Body of pancreas (tissue), 4 donors: ENCODE measurements at regions not wholly inside any gene's neighbourhood (a gene's known extent, or its start where the extent isn't known, plus 50 kb on each side); places are given as distances from the start of the nearest gene placed in this dataset.

ENCODE experiments used
- ATAC-seq: fragments of 150-250 bp; one replicate; pipeline ENCODE4 v1.9.1; 2016
- DNase-seq, 4 donors: peaks; one replicate each; pipeline ENCODE4 v3.0.0-alpha.2; 2019
- H3K27ac ChIP-seq, 4 donors: fragments of 200-600 bp; sonication (generic); 1 replicate in 3 of 4; 2 replicates in 1 of 4; pipeline versions ENCODE4 v1.5.1 to v1.6.1; 2016 to 2019; ENCODE audit warnings: mild to moderate bottlenecking in 1 of 4, mixed read lengths in 1 of 4, moderate library complexity in 1 of 4
- H3K27me3 ChIP-seq, 2 donors: fragments of 200-600 bp; sonication (generic); one replicate each; pipeline ENCODE4 v1.6.0; 2016; ENCODE audit warnings: mild to moderate bottlenecking in 1 of 2
- H3K36me3 ChIP-seq, 2 donors: fragments of 200-600 bp; sonication (generic); replicated peaks in 1 of 2; 2 replicates each; pipeline ENCODE4 v1.5.1; 2016; ENCODE audit warnings: low read depth in 2 of 2; ENCODE audit not compliant: insufficient read depth in 1 of 2
- H3K4me1 ChIP-seq: fragments of 200-600 bp; sonication (generic); one replicate; pipeline ENCODE4 v1.6.0; 2016
- H3K4me3 ChIP-seq, 2 donors: fragments of 200-600 bp; sonication (generic); 1 replicate in 1 of 2; 2 replicates in 1 of 2; pipeline ENCODE4 v1.5.1; 2016 to 2019
- H3K9me3 ChIP-seq, 3 donors: fragments of 200-600 bp; sonication (generic); 1 replicate in 2 of 3; 2 replicates in 1 of 3; pipeline ENCODE4 v1.5.1; 2016
- POLR2A ChIP-seq, 3 donors: fragments of 450-650 bp; IDR thresholded peaks; one replicate each; pipeline ENCODE4 v1.6.1; 2016; ENCODE audit warnings: antibody characterized with exemption in 3 of 3, mild to moderate bottlenecking in 2 of 3
- WGBS, 2 donors: methylation state at CpG; one replicate each; pipeline ENCODE4 v1.1.5; 2017; 5-methylcytosine and 5-hydroxymethylcytosine counted together
- intact Hi-C: fragments of 100-400 bp; cut with DNase I; formaldehyde crosslinking; loops from one replicate; pipeline ENCODE4 v1.15.1; 2023
- TF ChIP-seq, protein P1 (sequence below), 7 experiments: fragments of 450-650 bp in 4 of 7; fragments of 200-600 bp in 3 of 7; sonication (generic) in 3 of 7; IDR thresholded peaks; one replicate each; pipeline ENCODE4 v1.5.1; 2016 to 2019; ENCODE audit warnings: antibody characterized with exemption in 7 of 7

DNA sequence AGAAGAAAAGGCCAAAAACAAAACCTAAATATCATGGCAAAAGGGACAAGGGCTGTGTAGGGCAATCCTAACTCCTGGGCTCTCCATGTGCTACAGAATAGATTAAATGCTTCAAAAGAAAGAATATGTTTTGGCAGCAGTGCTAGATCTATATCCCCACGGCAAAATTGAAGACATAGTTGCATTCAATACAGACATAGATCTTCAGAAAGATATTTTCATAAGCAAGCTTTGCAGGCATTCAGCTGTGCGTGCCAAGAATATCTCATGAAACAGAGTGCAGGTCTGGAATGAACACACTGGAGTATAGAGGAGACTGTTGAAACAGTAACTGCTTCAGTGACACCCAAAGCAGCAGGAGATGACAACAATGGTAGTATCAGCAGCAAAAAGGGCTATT is 1476.9 kb downstream of the ARAP2 start:
- ATAC-seq (no peak), DNase-seq (no peak)
- WGBS, 2 donors = 57 to 62% methylated on average over 2 of the region's 2 CpGs
- Histone ChIP-seq H3K36me3 (no peaks in the 10 kb centered on the region), H3K4me3 (no peak overlapping the region), H3K9me3 (no peaks in the 10 kb centered on the region), H3K27ac (no peak overlapping the region), H3K4me1 (no peaks in the 10 kb centered on the region), H3K27me3 (no peaks in the 10 kb centered on the region)
- intact Hi-C loops = no loop called here
- TF ChIP-seq POLR2A (IDR thresholded peaks at IDR 0.05) = no peak
- TF ChIP-seq, protein P1, sequence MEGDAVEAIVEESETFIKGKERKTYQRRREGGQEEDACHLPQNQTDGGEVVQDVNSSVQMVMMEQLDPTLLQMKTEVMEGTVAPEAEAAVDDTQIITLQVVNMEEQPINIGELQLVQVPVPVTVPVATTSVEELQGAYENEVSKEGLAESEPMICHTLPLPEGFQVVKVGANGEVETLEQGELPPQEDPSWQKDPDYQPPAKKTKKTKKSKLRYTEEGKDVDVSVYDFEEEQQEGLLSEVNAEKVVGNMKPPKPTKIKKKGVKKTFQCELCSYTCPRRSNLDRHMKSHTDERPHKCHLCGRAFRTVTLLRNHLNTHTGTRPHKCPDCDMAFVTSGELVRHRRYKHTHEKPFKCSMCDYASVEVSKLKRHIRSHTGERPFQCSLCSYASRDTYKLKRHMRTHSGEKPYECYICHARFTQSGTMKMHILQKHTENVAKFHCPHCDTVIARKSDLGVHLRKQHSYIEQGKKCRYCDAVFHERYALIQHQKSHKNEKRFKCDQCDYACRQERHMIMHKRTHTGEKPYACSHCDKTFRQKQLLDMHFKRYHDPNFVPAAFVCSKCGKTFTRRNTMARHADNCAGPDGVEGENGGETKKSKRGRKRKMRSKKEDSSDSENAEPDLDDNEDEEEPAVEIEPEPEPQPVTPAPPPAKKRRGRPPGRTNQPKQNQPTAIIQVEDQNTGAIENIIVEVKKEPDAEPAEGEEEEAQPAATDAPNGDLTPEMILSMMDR (IDR thresholded peaks at IDR 0.05) = no peak

DNA sequence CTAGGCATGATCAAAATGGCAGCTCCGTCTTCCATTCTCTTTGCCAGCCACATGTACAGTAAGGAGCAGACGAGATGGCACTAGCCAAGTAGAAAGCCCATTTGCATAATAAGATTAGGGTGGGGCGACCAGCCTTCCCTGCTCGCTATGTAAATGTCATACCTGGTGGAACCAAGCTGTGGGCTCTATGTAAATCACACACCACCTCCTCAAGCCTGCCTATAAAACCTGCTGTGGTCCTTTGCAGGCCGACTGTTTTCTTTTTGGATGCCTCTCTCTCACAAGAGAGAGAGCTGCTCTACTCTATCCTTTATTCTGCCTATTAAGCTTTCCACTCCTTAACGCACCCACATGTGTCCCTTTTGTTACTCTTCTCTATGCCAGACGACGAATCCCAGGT is 1472.7 kb downstream of the ARAP2 start:
- ATAC-seq (no peak), DNase-seq (no peak)
- no peaks in the 10 kb centered on the region for H3K4me1 ChIP-seq
- TF ChIP-seq, protein P1 (IDR thresholded peaks at IDR 0.05) = no peak
- TF ChIP-seq POLR2A (IDR thresholded peaks at IDR 0.05) = no peak
- intact Hi-C loops = no loop called here
- H3K27me3 ChIP-seq = no peaks in the 10 kb centered on the region
- no peak overlapping the region for H3K4me3 ChIP-seq
- no peaks in the 10 kb centered on the region for H3K9me3 ChIP-seq
- no peaks in the 10 kb centered on the region for H3K36me3 ChIP-seq
- 63 to 65% methylated on average over 8 of the region's 8 CpGs for WGBS, 2 donors
- H3K27ac ChIP-seq = no peak overlapping the region

- no peaks in the 10 kb centered on the region for H3K9me3 ChIP-seq
- WGBS, 2 donors = 47% methylated on average over 2 of the region's 2 CpGs; no CpG with 5 or more reads in 1 of the 2 donors
- H3K27me3 ChIP-seq = no peaks in the 10 kb centered on the region
- no peaks in the 10 kb centered on the region for H3K4me1 ChIP-seq
- intact Hi-C loops = no loop called here
- H3K4me3 ChIP-seq = no peak overlapping the region
- DNase-seq = no peak
- TF ChIP-seq, protein P1 (IDR thresholded peaks at IDR 0.05) = no peak
- no peak for TF ChIP-seq POLR2A (IDR thresholded peaks at IDR 0.05)
- ATAC-seq = no peak
- H3K36me3 ChIP-seq = no peaks in the 10 kb centered on the region
- H3K27ac ChIP-seq = no peak overlapping the region
Observed at GRCh38 chr4:34790131-34790530, 1454.2 kb downstream of the ARAP2 start.

- no peak for DNase-seq
- 61 to 83% methylated on average over 2 of the region's 2 CpGs for WGBS, 2 donors
- H3K36me3 ChIP-seq = no peaks in the 10 kb centered on the region
- no peaks in the 10 kb centered on the region for H3K9me3 ChIP-seq
- H3K27ac ChIP-seq = no peak overlapping the region
- H3K27me3 ChIP-seq = no peaks in the 10 kb centered on the region
- intact Hi-C loops = no loop called here
- ATAC-seq = no peak
- no peak overlapping the region for H3K4me3 ChIP-seq
- no peak for TF ChIP-seq POLR2A (IDR thresholded peaks at IDR 0.05)
- TF ChIP-seq, protein P1 (IDR thresholded peaks at IDR 0.05) = no peak
- no peaks in the 10 kb centered on the region for H3K4me1 ChIP-seq
Observed at GRCh38 chr4:34791209-34791608, 1453.1 kb downstream of the ARAP2 start.

DNA sequence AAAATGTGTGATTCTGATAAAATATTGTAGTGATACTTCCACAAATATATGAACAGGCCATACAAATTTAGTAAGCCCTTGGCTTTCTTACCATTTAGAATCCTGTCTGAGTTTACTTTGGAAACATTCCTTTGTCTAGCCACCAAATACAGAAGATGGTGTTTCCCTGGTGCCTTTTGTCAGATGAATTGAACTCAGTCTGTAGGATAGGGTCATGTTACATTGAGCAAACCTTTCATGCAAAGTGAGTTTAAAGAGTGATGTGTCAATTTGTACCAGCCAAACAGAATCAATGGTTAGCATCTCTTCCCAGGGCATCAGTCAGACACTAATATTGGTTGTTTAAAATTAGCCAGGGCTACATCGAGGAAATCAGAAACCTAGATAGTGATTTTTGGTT is 1443.4 kb downstream of the ARAP2 start:
- no peak for TF ChIP-seq POLR2A (IDR thresholded peaks at IDR 0.05)
- TF ChIP-seq, protein P1 (IDR thresholded peaks at IDR 0.05) = no peak
- intact Hi-C loops = no loop called here
- H3K27me3 ChIP-seq = no peaks in the 10 kb centered on the region
- H3K27ac ChIP-seq = no peak overlapping the region
- WGBS, 2 donors = 28 to 36% methylated on average over 1 of the region's 1 CpG
- ATAC-seq = no peak
- H3K9me3 ChIP-seq = no peaks in the 10 kb centered on the region
- H3K4me1 ChIP-seq = no peaks in the 10 kb centered on the region
- no peaks in the 10 kb centered on the region for H3K36me3 ChIP-seq
- H3K4me3 ChIP-seq = no peak overlapping the region
- no peak for DNase-seq
